ENCODE measurements at regions not wholly inside any gene's neighbourhood (a gene's known extent, or its start where the extent isn't known, plus 50 kb on each side); places are given as distances from the start of the nearest gene placed in this dataset.

DNA sequence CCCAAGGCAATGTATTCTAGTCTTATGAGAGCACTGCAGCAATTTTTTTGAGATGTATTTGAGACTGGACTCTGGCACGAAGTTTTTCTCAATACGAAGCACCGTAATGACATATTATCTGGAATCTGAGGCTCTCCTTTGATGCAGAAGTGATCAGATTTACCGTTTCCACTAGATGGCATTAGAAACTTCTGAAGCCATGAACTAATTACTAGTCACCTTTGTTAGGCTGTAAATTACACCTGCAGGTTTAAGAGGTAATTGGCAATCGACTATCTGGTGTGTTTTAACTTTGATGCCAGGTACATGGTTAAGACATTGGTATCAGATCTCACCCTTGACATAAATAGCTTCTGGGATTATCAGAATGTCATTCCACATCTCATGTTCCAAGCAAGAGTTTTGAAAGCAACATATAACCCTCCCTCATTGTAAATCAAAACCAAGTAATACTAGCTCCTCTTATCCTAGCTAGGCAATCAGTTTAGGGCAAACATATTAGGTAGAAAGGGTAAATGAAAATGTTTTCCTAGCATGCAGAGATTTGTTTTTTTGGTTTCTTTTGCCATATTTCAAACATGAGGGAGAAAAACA, 254.6 kb upstream of the SPRED2 start:
- TF ChIP-seq, protein P1, sequence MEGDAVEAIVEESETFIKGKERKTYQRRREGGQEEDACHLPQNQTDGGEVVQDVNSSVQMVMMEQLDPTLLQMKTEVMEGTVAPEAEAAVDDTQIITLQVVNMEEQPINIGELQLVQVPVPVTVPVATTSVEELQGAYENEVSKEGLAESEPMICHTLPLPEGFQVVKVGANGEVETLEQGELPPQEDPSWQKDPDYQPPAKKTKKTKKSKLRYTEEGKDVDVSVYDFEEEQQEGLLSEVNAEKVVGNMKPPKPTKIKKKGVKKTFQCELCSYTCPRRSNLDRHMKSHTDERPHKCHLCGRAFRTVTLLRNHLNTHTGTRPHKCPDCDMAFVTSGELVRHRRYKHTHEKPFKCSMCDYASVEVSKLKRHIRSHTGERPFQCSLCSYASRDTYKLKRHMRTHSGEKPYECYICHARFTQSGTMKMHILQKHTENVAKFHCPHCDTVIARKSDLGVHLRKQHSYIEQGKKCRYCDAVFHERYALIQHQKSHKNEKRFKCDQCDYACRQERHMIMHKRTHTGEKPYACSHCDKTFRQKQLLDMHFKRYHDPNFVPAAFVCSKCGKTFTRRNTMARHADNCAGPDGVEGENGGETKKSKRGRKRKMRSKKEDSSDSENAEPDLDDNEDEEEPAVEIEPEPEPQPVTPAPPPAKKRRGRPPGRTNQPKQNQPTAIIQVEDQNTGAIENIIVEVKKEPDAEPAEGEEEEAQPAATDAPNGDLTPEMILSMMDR (IDR thresholded peaks at IDR 0.05), result peak; percentile 45
- TF ChIP-seq ZFX (IDR thresholded peaks at IDR 0.05; ENCODE audit: borderline replicate concordance), result no peak
